HG03520 (cell line): ENCODE measurements at regions not wholly inside any gene's neighbourhood (a gene's known extent, or its start where the extent isn't known, plus 50 kb on each side); places are given as distances from the start of the nearest gene placed in this dataset.

ENCODE experiments used
- ATAC-seq: cut with Tn5 transposase; IDR thresholded peaks from one replicate; pipeline ENCODE4 v1.9.1; 2021; ENCODE audit warnings: mild to moderate bottlenecking, moderate library complexity; ENCODE audit not compliant: unreplicated experiment

- ATAC-seq: no peak
Measured at GRCh38 chr13:78239714-78240113, 321.1 kb upstream of the EDNRB start.

GRCh38 chr13:78238911-78239310 is 320.3 kb upstream of the EDNRB start:
- no peak for ATAC-seq

GRCh38 chr13:78228940-78229339 is 310.3 kb upstream of the EDNRB start:
- no peak for ATAC-seq

- no peak for ATAC-seq
Measured at GRCh38 chr13:78228211-78228610, 309.6 kb upstream of the EDNRB start.

GRCh38 chr13:78227709-78228108 is 309.1 kb upstream of the EDNRB start:
- ATAC-seq: no peak

- ATAC-seq: no peak
Measured at GRCh38 chr13:78215458-78216108, 297.0 kb upstream of the EDNRB start.

- no peak for ATAC-seq
Measured at GRCh38 chr13:78201411-78201810, 282.8 kb upstream of the EDNRB start.

GRCh38 chr13:78198821-78199220 is 280.2 kb upstream of the EDNRB start:
- ATAC-seq: no peak

GRCh38 chr13:78198419-78198818 is 279.8 kb upstream of the EDNRB start:
- no peak for ATAC-seq

- ATAC-seq: no peak
Measured at GRCh38 chr13:78197231-78197630, 278.6 kb upstream of the EDNRB start.

GRCh38 chr13:78194904-78195639 is 276.4 kb upstream of the EDNRB start:
- ATAC-seq: no peak

GRCh38 chr13:78193846-78194245 is 275.2 kb upstream of the EDNRB start:
- ATAC-seq: peak; percentile 39

- ATAC-seq: no peak
Measured at GRCh38 chr13:78192716-78193115, 274.1 kb upstream of the EDNRB start.

- ATAC-seq: no peak
Measured at GRCh38 chr13:78190296-78190695, 271.7 kb upstream of the EDNRB start.

- no peak for ATAC-seq
Measured at GRCh38 chr13:78187781-78188180, 269.1 kb upstream of the EDNRB start.

- ATAC-seq: peak; percentile 52
Measured at GRCh38 chr13:78185700-78186099, 267.1 kb upstream of the EDNRB start.

- ATAC-seq: no peak
Measured at GRCh38 chr13:78183732-78184131, 265.1 kb upstream of the EDNRB start.

- ATAC-seq: no peak
Measured at GRCh38 chr13:78182813-78183212, 264.2 kb upstream of the EDNRB start.

GRCh38 chr13:78177306-78177705 is 258.7 kb upstream of the EDNRB start:
- no peak for ATAC-seq

- ATAC-seq: no peak
Measured at GRCh38 chr13:78176880-78177279, 258.2 kb upstream of the EDNRB start.

- ATAC-seq: no peak
Measured at GRCh38 chr13:78169386-78169785, 250.8 kb upstream of the EDNRB start.

- no peak for ATAC-seq
Measured at GRCh38 chr13:78168981-78169380, 250.3 kb upstream of the EDNRB start.

- no peak for ATAC-seq
Measured at GRCh38 chr13:78161266-78161665, 242.6 kb upstream of the EDNRB start.
